Activated T-cell treated with anti-CD3 and anti-CD28 coated beads for 1 hour (primary cell): ENCODE measurements at regions not wholly inside any gene's neighbourhood (a gene's known extent, or its start where the extent isn't known, plus 50 kb on each side); places are given as distances from the start of the nearest gene placed in this dataset.
"Not testable (repeated sequence)": the region's sequence is repeated elsewhere in the genome, so short reads cannot be mapped to it uniquely, and the experiment has no call there.

Experiments
- DNase-seq: peaks from one replicate; pipeline ENCODE4 v3.0.0-alpha.2; 2020; ENCODE audit warnings: low read depth

DNA sequence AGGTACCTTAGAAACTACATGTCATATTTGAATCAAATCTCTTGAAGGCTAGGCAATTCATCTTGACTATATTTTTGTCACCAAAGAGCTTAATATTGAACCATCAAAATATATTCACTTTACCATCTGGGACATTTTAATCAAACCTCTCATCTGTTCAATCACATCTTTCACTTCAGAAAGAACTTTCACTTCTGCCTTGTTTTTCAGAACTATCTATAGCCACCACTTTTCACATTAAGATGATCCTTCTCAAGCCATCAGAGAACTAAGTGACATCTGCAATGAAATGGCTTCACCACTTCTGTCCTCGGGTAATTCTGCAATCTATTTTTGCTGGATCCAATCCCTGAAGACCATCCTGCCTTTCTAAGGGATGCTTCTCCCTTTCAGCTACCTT is 57.8 kb downstream of the OR2B2 start:
- no peak for DNase-seq

DNA sequence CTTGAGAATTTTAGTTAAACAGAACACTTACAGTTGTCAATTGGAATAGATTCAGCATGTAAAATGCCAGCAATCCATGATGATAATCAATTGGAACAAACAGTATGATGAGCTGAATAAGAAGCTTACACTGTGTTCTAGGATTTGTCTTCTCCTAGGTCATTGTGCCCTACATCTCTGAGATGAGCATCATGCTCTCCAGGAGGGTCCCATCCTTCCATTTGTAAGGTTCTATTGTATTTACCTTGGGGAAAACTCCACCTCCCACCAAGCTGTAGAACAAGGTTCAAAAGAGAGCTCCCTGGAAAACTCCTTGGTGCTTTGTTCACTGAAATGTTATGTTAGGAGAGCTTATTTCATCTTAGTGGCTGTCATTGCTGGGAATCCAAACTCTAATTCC is 60.8 kb downstream of the OR2B2 start:
- DNase-seq = no peak

DNA sequence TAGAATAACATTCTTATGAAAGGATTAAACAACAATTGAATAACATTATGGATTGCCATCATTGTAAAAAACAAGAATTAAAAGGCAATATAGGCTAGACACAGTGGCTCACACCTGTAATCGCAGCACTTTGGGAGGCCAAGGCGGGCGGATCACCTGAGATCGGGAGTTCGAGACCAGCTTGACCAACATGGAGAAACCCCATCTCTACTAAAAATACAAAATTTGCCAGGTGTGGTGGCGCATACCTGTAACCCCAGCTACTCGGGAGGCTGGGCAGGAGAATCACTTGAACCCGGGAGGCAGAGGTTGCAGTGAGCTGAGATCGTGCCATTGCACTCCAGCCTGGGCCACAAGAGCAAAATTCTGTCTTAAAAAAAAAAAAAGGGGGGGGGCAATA is 63.2 kb downstream of the OR2B2 start:
- not testable (repeated sequence) for DNase-seq

DNA sequence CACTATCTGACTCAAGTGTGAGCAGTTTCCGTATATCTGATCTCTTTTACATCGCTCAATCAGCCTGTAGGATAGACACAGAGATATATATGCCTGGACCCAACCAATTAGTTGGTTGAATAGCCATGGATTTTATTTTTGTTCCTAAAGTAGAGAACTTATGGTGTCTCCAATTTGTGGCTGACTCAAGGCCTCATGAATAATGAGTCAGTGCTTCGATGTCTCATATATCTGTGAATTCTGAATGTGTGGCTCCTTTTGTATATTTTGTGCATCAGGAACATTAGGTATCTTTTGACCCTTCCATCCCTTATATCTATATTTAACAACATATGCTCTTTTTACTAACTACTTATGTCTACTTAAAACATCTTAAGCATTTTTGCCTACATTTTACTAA is 64.5 kb downstream of the OR2B2 start:
- no peak for DNase-seq

DNA sequence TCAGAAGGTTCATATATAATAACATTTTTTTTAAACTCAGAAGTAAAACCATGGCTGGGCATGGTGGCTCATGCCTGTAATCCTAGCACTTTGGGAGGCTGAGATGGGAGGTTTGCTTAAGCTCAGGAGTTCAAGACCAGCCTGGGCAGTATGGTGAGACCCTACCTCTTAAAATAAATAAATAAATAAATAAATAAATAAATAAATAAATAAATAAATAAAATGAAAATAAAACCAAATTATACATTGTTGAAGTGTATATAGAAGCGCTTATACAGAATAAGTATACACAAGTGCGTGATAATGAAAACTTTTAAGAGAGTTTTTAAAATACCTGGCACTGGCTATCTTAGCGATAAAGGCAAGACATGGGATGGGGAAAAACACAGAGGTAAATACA is 71.6 kb downstream of the OR2B2 start:
- DNase-seq = no peak

DNA sequence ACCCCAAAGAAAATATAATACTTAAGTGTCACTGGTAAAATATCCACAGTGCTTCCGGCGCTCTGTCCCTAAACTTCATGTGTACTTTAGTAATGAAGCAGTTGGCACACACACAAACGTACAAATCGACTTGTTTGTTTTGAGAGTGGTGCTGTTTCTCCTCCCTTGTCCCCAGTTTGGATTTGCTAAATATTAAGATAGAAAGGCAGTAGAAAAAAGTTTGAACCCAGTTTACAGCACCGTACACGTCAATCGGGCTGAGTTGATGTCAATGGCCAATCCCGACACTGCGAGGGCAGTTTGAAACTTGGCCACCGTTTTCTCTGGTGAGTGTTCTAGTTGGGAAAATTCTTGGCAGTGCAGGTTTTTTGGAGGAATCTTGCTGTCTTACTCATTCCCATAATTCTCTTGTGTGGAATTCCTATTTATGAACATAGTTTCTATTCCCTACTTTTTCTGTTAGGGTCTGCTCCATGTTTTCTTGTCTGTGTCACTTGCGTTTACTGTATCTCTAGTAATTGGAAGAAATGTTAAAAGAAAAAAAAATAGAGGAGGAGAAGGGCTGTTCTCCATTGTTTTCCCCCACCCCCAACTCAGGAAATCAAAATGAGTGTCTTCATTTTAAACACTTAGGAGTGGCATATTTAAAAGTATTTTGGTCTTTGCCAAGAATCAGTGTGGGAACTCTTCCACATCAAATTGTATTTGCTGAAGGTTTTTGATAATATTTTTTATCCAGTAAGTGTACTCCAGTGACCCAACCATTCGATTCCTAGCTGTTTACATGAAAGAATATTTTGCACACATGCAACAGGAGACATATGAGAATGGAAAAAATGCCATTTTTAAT is 72.3 kb downstream of the OR2B2 start:
- no peak for DNase-seq

DNA sequence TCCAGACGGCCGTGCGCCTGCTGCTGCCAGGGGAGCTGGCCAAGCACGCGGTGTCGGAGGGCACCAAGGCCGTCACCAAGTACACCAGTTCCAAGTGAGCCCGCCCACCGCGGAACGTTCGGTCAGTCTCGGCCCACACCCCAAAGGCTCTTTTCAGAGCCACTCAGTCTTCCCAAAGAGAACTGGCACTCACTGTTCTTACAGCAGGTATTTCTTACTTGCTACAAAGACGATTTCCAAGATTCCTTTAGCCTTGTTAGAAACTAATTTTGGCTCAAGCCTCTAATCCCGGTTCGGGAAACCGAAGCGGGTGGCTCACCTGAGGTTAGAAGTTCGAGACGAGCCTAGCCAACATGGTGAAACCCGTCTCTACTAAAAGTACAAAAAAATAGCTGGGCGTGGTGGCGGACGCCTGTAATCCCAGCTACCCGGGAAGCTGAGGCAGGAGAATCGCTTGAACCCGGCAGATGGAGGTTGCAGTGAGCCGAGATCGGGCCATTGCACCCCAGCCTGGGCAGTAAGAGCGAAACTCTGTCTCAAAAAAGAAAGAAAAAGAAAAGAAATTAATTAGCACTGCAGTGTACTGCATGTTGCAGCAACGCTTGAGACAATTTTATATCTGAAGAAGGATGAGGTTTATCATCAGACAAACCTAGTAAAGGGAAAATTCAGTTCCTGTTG is 73.1 kb downstream of the OR2B2 start:
- DNase-seq = no peak

DNA sequence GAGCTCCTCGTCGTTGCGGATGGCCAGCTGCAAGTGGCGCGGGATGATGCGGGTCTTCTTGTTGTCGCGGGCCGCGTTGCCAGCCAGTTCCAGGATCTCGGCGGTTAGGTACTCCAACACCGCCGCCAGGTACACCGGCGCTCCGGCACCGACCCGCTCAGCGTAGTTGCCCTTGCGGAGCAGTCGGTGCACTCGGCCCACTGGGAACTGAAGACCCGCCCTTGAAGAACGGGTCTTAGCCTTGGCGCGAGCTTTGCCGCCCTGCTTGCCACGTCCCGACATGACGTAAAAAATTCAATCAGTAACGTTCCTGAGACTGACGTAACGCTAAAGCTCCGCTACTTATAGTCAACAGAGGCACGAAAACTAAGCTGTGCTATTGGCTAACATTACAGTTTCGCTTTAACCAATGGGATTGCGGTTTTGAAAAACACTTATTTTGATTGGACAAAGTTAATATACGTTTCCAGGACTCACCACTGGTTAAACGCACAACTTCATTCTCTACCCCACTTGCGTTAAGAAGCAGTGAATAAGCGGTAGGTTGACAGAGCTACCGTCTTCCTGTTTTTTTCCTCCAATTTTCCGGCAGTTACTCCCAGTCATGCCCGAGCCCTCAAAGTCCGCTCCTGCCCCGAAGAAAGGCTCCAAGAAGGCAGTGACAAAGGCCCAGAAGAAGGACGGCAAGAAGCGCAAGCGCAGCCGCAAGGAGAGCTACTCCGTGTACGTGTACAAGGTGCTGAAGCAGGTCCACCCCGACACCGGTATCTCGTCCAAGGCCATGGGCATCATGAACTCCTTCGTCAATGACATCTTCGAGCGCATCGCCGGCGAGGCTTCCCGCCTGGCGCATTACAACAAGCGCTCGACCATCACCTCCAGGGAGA is 73.9 kb downstream of the OR2B2 start:
- DNase-seq = peak; percentile 53

DNA sequence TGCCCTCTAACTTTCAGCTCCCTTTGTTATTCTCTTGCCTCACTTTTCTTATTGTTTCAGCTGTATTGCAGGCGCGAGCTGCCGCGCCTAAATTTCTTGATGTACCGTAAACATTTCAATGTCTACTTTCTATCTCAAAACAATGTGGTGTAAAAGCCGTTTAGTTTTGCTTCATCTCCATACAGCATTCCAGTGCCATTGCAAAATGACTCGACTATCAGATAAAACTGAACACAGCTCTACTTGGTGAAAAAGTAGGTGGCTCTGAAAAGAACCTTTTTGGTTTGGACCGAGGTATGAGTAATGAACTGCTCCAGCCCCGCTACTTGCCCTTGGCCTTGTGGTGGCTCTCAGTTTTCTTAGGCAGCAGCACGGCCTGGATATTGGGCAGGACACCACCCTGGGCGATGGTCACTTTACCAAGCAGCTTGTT is 74.6 kb downstream of the OR2B2 start:
- no peak for DNase-seq

DNA sequence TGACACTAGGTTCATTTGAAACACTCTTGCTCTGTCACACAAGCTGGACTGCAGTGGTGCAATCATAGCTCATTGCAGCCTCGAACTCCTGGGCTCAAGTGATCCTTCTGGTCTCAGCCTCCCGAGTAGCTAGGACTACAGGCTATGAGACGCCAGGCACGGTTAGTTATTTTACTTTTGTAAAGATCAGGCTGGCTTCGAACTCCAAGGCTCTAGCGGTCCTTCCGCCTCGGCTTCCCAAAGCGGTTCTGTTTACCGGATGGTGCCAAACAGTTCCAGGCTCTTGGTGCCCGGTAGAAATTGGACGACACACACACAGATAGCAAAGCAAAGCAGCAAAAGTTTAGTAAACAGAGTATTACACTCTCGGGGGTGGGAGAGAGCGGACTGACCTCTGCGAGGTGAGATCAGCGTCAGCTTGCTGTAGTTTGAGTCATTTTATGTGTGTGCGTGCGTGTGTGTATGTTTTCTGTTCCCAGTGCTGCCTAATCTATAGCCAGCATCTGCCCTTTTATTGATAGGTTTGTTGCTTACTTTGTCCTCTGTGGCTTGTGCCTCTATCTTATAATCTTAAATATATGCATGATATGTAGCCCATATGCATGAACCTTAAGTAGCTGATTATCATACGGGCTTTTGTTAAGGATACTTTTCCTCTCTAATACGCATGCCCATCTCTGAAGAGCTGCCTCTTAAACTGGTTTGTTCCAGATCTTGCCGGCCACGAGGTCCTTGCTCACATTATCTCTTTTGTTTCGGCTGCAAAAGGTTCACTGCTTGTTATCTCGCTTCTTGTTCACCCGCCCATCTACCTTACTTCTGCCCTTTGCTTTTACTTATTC is 75.2 kb downstream of the OR2B2 start:
- DNase-seq = peak; percentile 27

DNA sequence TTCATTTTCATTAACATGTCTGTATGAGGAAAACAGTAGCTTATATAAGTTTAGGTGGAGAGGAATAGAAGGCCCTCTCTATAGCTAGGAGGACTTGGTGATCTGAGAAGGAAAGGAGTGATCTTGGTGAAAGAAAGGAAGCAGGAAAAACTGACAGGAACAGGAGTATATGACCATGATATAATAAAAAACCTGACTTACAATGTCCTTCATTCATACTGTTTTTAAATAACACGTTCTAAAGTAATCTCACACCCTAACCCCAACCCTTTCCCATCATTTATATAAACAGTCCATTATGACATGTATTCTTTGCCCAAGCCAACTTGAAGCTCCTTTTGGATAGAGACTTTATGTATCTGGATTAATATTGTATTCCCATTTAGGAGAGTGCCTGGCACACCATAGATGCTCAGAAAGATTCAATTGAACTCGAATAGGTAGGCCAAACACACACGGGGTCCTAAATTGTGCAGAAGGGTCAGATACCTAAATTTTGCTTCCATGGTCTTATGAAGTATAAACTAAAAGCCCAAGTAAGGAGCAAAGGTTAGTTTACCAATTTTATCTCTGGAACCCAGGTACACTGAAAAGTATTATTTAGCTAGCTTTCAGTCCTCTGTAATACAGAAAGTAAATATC is 75.9 kb downstream of the OR2B2 start:
- DNase-seq = no peak

DNA sequence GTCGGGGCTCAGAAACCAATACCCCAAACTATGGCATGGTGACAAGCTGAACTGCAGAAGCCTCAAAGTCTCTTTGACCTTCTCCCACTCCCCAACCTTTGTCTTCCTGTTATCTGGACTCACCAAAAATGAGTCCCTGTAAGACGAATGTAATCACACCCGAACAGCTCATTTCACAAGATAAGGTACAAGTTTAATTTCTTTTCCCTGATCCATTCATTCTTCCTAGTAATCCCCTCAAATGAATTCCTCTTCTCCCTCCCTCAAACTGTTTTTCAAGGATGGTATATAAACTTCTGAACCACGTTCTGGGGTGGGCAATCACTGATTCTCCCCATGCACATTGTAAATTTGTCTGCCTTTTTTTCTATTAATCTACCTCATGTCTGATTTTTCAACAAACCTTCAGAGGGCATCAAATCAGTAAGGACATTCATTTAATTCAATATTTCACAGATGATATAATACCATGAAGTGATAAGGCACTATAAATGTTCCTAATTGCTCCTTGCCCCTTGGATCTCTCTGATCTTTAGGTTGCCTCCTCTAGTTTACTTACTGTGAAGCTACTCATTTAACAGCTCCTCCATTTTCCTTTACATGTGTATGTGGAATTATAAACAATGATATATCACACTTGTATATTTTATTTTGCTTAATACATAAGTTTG is 77.2 kb downstream of the OR2B2 start:
- DNase-seq = no peak

DNA sequence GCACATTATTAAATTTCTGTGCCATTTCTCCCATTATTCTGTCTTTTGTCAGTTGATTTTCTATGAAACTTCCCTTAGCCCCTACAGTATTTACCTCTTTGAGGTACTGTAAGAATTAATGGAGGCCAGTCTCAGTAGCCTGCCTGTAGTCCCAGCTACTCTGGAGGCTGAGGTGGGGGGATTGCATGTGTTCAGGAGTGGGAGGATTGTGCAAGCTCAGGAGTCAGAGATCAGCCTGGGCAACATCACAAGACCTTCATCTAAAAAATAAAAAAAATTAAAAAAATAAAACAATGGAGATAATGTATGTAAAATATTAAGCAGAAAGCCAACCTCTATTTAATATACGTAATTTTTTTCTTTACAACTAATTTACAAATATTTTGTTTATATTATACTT is 77.8 kb downstream of the OR2B2 start:
- DNase-seq = no peak

DNA sequence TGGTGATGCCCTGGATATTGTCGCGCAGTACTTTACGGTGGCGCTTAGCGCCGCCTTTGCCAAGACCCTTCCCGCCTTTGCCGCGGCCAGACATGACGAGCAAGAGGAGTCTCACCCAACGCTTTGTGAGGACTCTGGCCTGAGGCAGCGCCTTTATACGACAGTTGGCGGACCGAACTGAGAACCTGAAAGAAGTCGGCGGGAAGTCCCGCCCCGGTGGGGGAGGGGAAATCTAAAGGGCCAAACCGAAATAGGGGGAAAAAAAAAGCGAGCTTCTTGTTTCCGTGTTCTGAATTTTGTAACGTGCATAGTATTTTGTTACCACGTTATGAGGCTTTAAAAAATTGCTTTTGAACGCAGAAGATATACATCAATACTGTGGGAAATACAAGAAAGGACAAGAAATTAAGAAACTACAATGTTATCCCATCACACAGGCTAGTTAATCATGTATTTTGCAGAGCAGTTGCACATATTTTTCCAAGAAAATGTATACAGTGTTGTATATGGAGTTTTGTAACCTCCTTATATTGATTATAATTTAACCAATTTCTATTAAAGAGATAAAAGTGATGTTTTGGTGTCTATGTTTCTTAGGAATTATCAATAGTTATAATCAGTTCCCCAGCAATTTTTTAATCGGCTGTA is 80.6 kb downstream of the OR2B2 start:
- DNase-seq = peak; percentile 56

DNA sequence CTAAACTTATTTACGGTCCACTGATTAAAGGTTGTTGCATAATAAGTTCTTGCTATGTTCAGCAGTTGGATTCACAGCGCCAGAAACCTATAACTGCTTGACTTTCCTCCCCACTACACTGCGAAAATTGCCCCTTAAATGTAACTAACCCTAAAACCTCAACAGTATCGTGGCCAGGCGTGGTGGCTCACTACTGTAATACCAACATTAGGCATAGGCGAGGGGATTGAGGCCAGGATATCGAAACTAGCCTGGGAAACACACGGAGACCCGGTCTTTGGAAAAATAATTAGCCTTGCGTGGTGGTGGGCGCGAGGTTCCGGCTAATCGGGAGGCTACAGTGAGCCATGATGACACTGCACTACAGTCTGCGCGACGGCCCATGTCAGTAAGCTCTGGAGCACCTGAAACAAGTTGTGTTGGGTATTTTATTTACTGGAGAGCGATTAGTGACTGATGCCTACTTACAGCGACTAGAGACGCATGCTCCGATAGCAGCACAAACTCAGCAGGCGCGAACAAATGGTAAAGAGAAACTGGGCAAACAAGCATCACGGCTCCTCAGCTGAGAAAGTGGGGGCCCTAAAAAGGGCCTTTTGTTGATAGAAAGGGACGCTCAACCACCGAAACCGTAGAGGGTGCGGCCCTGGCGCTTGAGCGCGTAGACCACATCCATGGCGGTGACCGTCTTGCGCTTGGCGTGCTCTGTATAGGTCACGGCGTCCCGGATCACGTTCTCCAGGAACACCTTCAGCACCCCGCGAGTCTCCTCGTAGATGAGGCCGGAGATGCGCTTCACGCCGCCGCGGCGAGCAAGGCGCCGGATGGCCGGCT is 81.4 kb downstream of the OR2B2 start:
- DNase-seq = not testable (repeated sequence)

DNA sequence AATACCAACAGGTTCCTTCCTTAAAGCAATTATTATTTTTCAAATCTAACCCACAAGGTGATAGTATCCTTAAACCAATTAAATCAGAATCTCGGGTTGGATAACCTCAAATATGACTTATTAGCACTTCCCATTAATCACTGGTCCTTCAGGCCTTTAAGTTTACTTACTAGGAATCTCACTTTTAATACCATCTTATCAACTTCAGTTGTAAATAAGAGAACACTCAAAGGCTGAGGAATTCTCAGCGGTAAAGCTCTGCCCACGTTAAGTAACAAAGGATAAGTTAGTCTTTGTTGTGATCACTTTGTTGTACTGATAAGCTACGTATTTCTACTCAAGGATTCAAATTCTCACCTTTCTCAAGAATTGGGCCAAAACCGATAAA is 82.0 kb downstream of the OR2B2 start:
- no peak for DNase-seq

DNA sequence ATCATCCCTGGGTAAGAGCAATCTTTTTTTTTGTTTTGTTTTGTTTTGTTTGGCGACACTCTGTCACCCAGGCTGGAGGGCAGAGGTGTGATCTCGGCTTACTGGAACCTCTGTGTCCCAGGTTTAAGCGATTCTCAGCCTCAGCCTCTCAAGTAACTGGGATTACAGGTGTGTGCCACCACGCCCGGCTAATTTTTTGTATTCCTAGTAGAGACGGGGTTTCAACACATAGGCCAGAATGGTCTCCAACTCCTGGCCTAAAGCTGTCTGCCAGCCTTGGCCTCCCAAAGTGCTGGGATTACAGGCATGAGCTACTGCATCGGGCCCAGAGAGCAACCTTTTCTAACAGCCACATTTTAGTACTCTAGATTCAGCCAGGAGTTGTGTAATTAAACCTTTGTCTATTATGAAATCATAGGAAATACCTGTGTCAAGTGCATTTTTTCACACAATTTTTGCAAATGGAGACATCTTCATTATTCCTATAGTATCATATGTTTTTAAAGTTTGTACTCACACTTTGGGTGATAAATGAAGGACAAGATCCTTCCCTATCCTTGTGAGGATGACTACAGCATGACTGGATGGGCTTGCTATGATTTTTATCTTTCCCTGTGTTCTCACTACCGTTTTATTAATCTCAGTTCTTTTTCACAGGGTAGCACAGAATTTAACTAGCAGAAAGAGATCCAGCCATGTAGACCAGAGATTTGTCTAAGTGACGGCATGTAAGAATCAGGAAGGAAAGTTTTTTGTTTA is 82.6 kb downstream of the OR2B2 start:
- no peak for DNase-seq

DNA sequence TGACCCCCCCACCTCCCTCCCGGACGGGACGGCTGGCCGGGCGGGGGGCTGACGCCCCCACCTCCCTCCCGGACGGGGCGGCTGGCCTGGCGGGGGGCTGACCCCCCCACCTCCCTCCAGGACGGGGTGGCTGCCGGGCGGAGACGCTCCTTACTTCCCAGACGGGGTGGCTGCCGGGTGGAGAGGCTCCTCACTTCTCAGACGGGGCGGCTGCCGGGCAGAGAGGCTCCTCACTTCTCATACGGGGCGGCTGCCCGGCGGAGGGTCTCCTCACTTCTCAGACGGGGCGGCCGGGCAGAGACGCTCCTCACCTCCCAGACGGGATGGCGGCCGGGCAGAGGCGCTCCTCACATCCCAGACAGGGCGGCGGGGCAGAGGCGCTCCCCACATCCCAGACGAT is 84.7 kb downstream of the OR2B2 start:
- not testable (repeated sequence) for DNase-seq
